A549 (cell line): ENCODE measurements at regions not wholly inside any gene's neighbourhood (a gene's known extent, or its start where the extent isn't known, plus 50 kb on each side); places are given as distances from the start of the nearest gene placed in this dataset.

ENCODE experiments used
- ATAC-seq, 2 experiments: fragments of 200-7000 bp in 1 of 2; fragments of >200 bp in 1 of 2; cut with Nextera tagmentation in 1 of 2; cut with Tn5 transposase in 1 of 2; 3 replicates each; pipeline versions ENCODE4 v1.8.0 to v1.9.1; 2018 to 2020; ENCODE audit warnings: mild to moderate bottlenecking in 1 of 2, moderate library complexity in 1 of 2
- CTCF ChIA-PET: fragments of 300-600 bp; sonication (Branson Sonifier 250); formaldehyde crosslinking; extraction: SDS; loops from one replicate; lab custom pipeline; 2021; ENCODE audit warnings: antibody characterized with exemption, inconsistent platforms; lab: Yijun Ruan, JAX
- POLR2A ChIA-PET: fragments of 350-600 bp; formaldehyde crosslinking; extraction: SDS; loops from one replicate; lab custom pipeline; 2021; ENCODE audit warnings: antibody characterized with exemption, inconsistent platforms; lab: Yijun Ruan, JAX
- DNase-seq, 2 experiments: peaks; one replicate each; pipeline versions ENCODE4 v3.0.0 to v3.0.0-alpha.2; 2011 to 2016; ENCODE audit warnings: low read depth in 1 of 2, low spot score in 1 of 2
- FAIRE-seq: peaks from 2 replicates; lab custom pipeline; 2011; peaks lifted over from hg19 to GRCh38; lab: Jason Lieb, UNC
- H3K27ac ChIP-seq, 2 experiments: fragments of >200 bp; sonication (Bioruptor Twin); formaldehyde crosslinking; 3 replicates each; pipeline ENCODE4 v1.5.1; 2016 to 2017
- H3K4me1 ChIP-seq: fragments of >200 bp; sonication (Bioruptor Twin); formaldehyde crosslinking; 3 replicates; pipeline ENCODE4 v1.6.1; 2016
- H3K4me2 ChIP-seq: fragments of >200 bp; sonication (Bioruptor Twin); formaldehyde crosslinking; 3 replicates; pipeline ENCODE4 v1.6.1; 2016
- H3K4me3 ChIP-seq: fragments of >200 bp; sonication (Bioruptor Twin); formaldehyde crosslinking; 3 replicates; pipeline ENCODE4 v1.5.1; 2016
- H3K9me3 ChIP-seq: fragments of >200 bp; sonication (Bioruptor Twin); formaldehyde crosslinking; 3 replicates; pipeline ENCODE4 v1.6.1; 2016
- ATOH8 ChIP-seq: fragments of 250-450 bp; sonication (Bioruptor Pico); IDR thresholded peaks from 2 replicates; pipeline ENCODE4 v1.5.0; 2020; ENCODE audit warnings: low read depth, mild to moderate bottlenecking, moderate library complexity
- CBX2 ChIP-seq: fragments of 200-600 bp; sonication (generic); IDR thresholded peaks from 2 replicates; pipeline ENCODE4 v1.6.1; 2016; ENCODE audit warnings: low read depth, mild to moderate bottlenecking, borderline replicate concordance
- CBX8 ChIP-seq: fragments of 200-600 bp; sonication (generic); IDR thresholded peaks from 2 replicates; pipeline ENCODE4 v1.6.1; 2016
- CEBPB ChIP-seq, 2 experiments: fragments of >200 bp in 1 of 2; sonication (Bioruptor Twin) in 1 of 2; formaldehyde crosslinking in 1 of 2; IDR thresholded peaks; 2 replicates each; pipeline ENCODE4 v1.6.1; 2012 to 2016
- CHD2 ChIP-seq: fragments of 150-350 bp; IDR thresholded peaks from 2 replicates; pipeline ENCODE4 v1.6.1; 2014; ENCODE audit warnings: low read length; ENCODE audit not compliant: partially characterized antibody
- EHF ChIP-seq: fragments of 250-450 bp; sonication (Bioruptor Pico); IDR thresholded peaks from 2 replicates; pipeline ENCODE4 v1.5.0; 2020; ENCODE audit warnings: mild to moderate bottlenecking
- EHMT2 ChIP-seq: fragments of 200-600 bp; sonication (generic); IDR thresholded peaks from 2 replicates; pipeline ENCODE4 v1.6.1; 2016; ENCODE audit warnings: antibody characterized with exemption, low read depth, mild to moderate bottlenecking, moderate library complexity
- EP300 ChIP-seq, 2 experiments: fragments of >200 bp; sonication (Bioruptor Twin); formaldehyde crosslinking; IDR thresholded peaks; 2 replicates in 1 of 2; 3 replicates in 1 of 2; pipeline ENCODE4 v1.6.1; 2016 to 2017
- FOSL2 ChIP-seq, 2 experiments: fragments of 450-650 bp in 1 of 2; fragments of >200 bp in 1 of 2; sonication (Bioruptor Twin) in 1 of 2; formaldehyde crosslinking; IDR thresholded peaks; 2 replicates each; pipeline versions ENCODE4 v1.5.0 to v1.6.1; 2016 to 2020; ENCODE audit warnings: mild to moderate bottlenecking in 1 of 2, moderate library complexity in 1 of 2
- HDAC2 ChIP-seq: fragments of 200-600 bp; sonication (generic); IDR thresholded peaks from 2 replicates; pipeline ENCODE4 v1.6.1; 2016
- HES2 ChIP-seq: fragments of >200 bp; sonication (Bioruptor Twin); formaldehyde crosslinking; IDR thresholded peaks from 2 replicates; pipeline ENCODE4 v1.6.1; 2016
- HEYL ChIP-seq: fragments of 250-450 bp; sonication (Bioruptor Pico); IDR thresholded peaks from 2 replicates; pipeline ENCODE4 v1.8.0; 2021; ENCODE audit warnings: mild to moderate bottlenecking, moderate library complexity
- HMGXB4 ChIP-seq: fragments of 250-450 bp; sonication (Bioruptor Pico); IDR thresholded peaks from 2 replicates; pipeline ENCODE4 v1.5.0; 2021; ENCODE audit warnings: mild to moderate bottlenecking, moderate library complexity, borderline replicate concordance
- HOXA7 ChIP-seq: fragments of 250-450 bp; sonication (Bioruptor Pico); IDR thresholded peaks from 2 replicates; pipeline ENCODE4 v1.5.0; 2020; ENCODE audit warnings: mild to moderate bottlenecking, moderate library complexity
- HOXB5 ChIP-seq: fragments of 250-450 bp; sonication (Bioruptor Pico); IDR thresholded peaks from 2 replicates; pipeline ENCODE4 v1.5.0; 2020; ENCODE audit warnings: mild to moderate bottlenecking, moderate library complexity
- JUN ChIP-seq, 2 experiments: fragments of >200 bp; sonication (Bioruptor Twin); formaldehyde crosslinking; IDR thresholded peaks; 2 replicates in 1 of 2; 3 replicates in 1 of 2; pipeline ENCODE4 v1.6.1; 2016 to 2017
- KDM5A ChIP-seq: fragments of 200-600 bp; sonication (generic); IDR thresholded peaks from 2 replicates; pipeline ENCODE4 v1.6.1; 2016; ENCODE audit warnings: antibody characterized with exemption, mild to moderate bottlenecking
- MAFK ChIP-seq: fragments of 450-650 bp; IDR thresholded peaks from 2 replicates; pipeline ENCODE4 v1.6.1; 2014; ENCODE audit not compliant: partially characterized antibody
- MAX ChIP-seq: IDR thresholded peaks from 2 replicates; pipeline ENCODE4 v1.6.1; 2012
- MYC ChIP-seq: IDR thresholded peaks from 2 replicates; pipeline ENCODE4 v1.6.1; 2012; ENCODE audit warnings: mild to moderate bottlenecking, inconsistent platforms, low read length, improper control_type of control experiment, borderline replicate concordance
- NFE2L2 ChIP-seq: fragments of 150-350 bp; conservative IDR thresholded peaks from 2 replicates; pipeline ENCODE4 v1.6.1; 2014; ENCODE audit warnings: low read length
- NPAS2 ChIP-seq: fragments of 250-450 bp; sonication (Bioruptor Pico); IDR thresholded peaks from 2 replicates; pipeline ENCODE4 v1.8.0; 2022; ENCODE audit warnings: mild to moderate bottlenecking, moderate library complexity, borderline replicate concordance
- PBX3 ChIP-seq: IDR thresholded peaks from 2 replicates; pipeline ENCODE4 v1.6.1; 2012
- PHF8 ChIP-seq: fragments of 200-600 bp; sonication (generic); IDR thresholded peaks from 2 replicates; pipeline ENCODE4 v1.6.1; 2016; ENCODE audit warnings: low read depth, mild to moderate bottlenecking, antibody characterized with exemption, moderate library complexity, borderline replicate concordance
- POLR2A ChIP-seq: IDR thresholded peaks from 2 replicates; pipeline ENCODE4 v1.6.1; 2012; ENCODE audit warnings: mild to moderate bottlenecking, low read length
- RAD21 ChIP-seq, 2 experiments: fragments of >200 bp in 1 of 2; sonication (Bioruptor Twin) in 1 of 2; formaldehyde crosslinking in 1 of 2; IDR thresholded peaks in 1 of 2; conservative IDR thresholded peaks in 1 of 2; 2 replicates in 1 of 2; 3 replicates in 1 of 2; pipeline ENCODE4 v1.6.1; 2012 to 2018; ENCODE audit warnings: inconsistent platforms in 1 of 2
- RARB ChIP-seq: fragments of 250-450 bp; sonication (Bioruptor Pico); IDR thresholded peaks from 2 replicates; pipeline ENCODE4 v1.8.0; 2021; ENCODE audit warnings: mild to moderate bottlenecking, moderate library complexity
- RFX5 ChIP-seq: fragments of 450-650 bp; IDR thresholded peaks from 2 replicates; pipeline ENCODE4 v1.7.1; 2014; ENCODE audit warnings: antibody characterized with exemption, mild to moderate bottlenecking, moderate library complexity
- TFCP2L1 ChIP-seq: fragments of 250-450 bp; sonication (Bioruptor Pico); IDR thresholded peaks from 2 replicates; pipeline ENCODE4 v1.5.0; 2021; ENCODE audit warnings: mild to moderate bottlenecking
- USF2 ChIP-seq: fragments of 450-650 bp; IDR thresholded peaks from 2 replicates; pipeline ENCODE4 v1.6.1; 2014; ENCODE audit warnings: antibody characterized with exemption
- ZFP36 ChIP-seq: fragments of 450-650 bp; IDR thresholded peaks from 2 replicates; pipeline ENCODE4 v1.6.1; 2014; ENCODE audit warnings: borderline replicate concordance; ENCODE audit not compliant: partially characterized antibody
- ZNF302 ChIP-seq: fragments of 250-450 bp; sonication (Bioruptor Pico); IDR thresholded peaks from 2 replicates; pipeline ENCODE4 v1.9.0; 2021; ENCODE audit warnings: inconsistent platforms, mild to moderate bottlenecking, moderate library complexity
- WGBS: methylation state at CpG from one replicate; pipeline ENCODE4 v1.1.6; 2017; ENCODE audit errors: missing lambda C conversion rate; 5-methylcytosine and 5-hydroxymethylcytosine counted together

GRCh38 chr14:97153527-97153926, 356.3 kb downstream of the VRK1 start:
- no peak overlapping the region for H3K4me3 ChIP-seq
- no peak overlapping the region for H3K4me2 ChIP-seq
- FAIRE-seq, result no peak
- TF ChIP-seq HMGXB4, result no peak
- no peak for TF ChIP-seq TFCP2L1
- no peak for TF ChIP-seq NPAS2 (CRISPR knock-in tag)
- no peak for TF ChIP-seq CHD2
- no peaks in the 10 kb centered on the region for H3K4me1 ChIP-seq
- ChIA-PET CTCF (no interaction called here), POLR2A (no interaction called here)
- 10% methylated on average over 6 of the region's 6 CpGs for WGBS
- ATAC-seq, result no peak
- no peak for DNase-seq
- H3K9me3 ChIP-seq, result no peaks in the 10 kb centered on the region
- no peak overlapping the region for H3K27ac ChIP-seq

GRCh38 chr14:97155320-97155719, 358.1 kb downstream of the VRK1 start:
- no peak overlapping the region for H3K27ac ChIP-seq
- WGBS, result 44% methylated on average over 2 of the region's 2 CpGs
- DNase-seq (no peak), FAIRE-seq (no peak), ATAC-seq (no peak)
- no peaks in the 10 kb centered on the region for H3K4me1 ChIP-seq
- H3K4me3 ChIP-seq, result no peak overlapping the region
- 0 out of 3 replicates have a peak, but pooled peaks cover 5% of the 10 kb centered on the region for H3K9me3 ChIP-seq
- TF ChIP-seq HOXA7 (CRISPR knock-in tag), result no peak
- TF ChIP-seq HEYL, result no peak
- no peak for TF ChIP-seq KDM5A
- TF ChIP-seq CHD2, result no peak
- no peak for TF ChIP-seq ATOH8
- no peak for TF ChIP-seq EP300 (IDR thresholded peaks at IDR 0.05)
- no peak for TF ChIP-seq ZNF302
- no peak for TF ChIP-seq HDAC2
- no peak for TF ChIP-seq PBX3
- no peak for TF ChIP-seq ZFP36
- no peak for TF ChIP-seq CEBPB (IDR thresholded peaks at IDR 0.05)
- no peak for TF ChIP-seq EHF (CRISPR knock-in tag)
- no peak for TF ChIP-seq RAD21 (conservative IDR thresholded peaks at IDR 0.05 in 1 of 2, IDR thresholded peaks at IDR 0.05 in 1 of 2)
- ChIA-PET POLR2A (no interaction called here), CTCF (interaction anchor here (0.6 to 1.0 kb wide), 3 partner anchors 9 to 21 kb away, joined by 3 read pairs; no protein-coding TSS in a partner anchor)
- H3K4me2 ChIP-seq, result no peak overlapping the region

GRCh38 chr14:97155814-97156213, 358.6 kb downstream of the VRK1 start:
- H3K9me3 ChIP-seq, result 0 out of 3 replicates have a peak, but pooled peaks cover 5% of the 10 kb centered on the region
- no peak overlapping the region for H3K4me2 ChIP-seq
- ChIA-PET POLR2A (no interaction called here), CTCF (interaction anchor here (0.6 to 0.7 kb wide), 2 partner anchors 21 to 416 kb away, joined by 3 read pairs; no protein-coding TSS in a partner anchor)
- FAIRE-seq (no peak), DNase-seq (no peak), ATAC-seq (no peak)
- H3K27ac ChIP-seq, result no peak overlapping the region
- no peaks in the 10 kb centered on the region for H3K4me1 ChIP-seq
- 2% methylated on average over 4 of the region's 4 CpGs for WGBS
- no peak overlapping the region for H3K4me3 ChIP-seq
- TF ChIP-seq POLR2A (no peak), CBX8 (no peak), HES2 (no peak), HEYL (no peak), TFCP2L1 (no peak), EHMT2 (no peak), CBX2 (no peak), USF2 (no peak), HOXB5 (CRISPR knock-in tag) (no peak), MYC (no peak), MAX (no peak), MAFK (no peak), RFX5 (no peak), PHF8 (no peak), FOSL2 (IDR thresholded peaks at IDR 0.05) (no peak), FOSL2 (CRISPR knock-in tag; IDR thresholded peaks at IDR 0.05) (no peak), NFE2L2 (no peak), JUN (IDR thresholded peaks at IDR 0.05) (no peak), RARB (no peak)
